Epithelial cell of esophagus (primary cell): ENCODE measurements at regions not wholly inside any gene's neighbourhood (a gene's known extent, or its start where the extent isn't known, plus 50 kb on each side); places are given as distances from the start of the nearest gene placed in this dataset.

Experiments
- DNase-seq: peaks from one replicate; pipeline ENCODE4 v3.0.0; 2010; ENCODE audit warnings: low read depth
- H3K4me3 ChIP-seq: 2 replicates; pipeline ENCODE4 v1.5.1; 2011; ENCODE audit warnings: mild to moderate bottlenecking, low read length, control low read depth
- CTCF ChIP-seq: IDR thresholded peaks from 2 replicates; pipeline ENCODE4 v1.5.1; 2011; ENCODE audit warnings: low read depth, mild to moderate bottlenecking, low read length, control low read depth, inconsistent platforms; ENCODE audit not compliant: insufficient read depth; ENCODE audit errors: missing control alignments

- no peak for DNase-seq
- no peak overlapping the region for H3K4me3 ChIP-seq
- TF ChIP-seq CTCF: no peak
Observed at GRCh38 chr5:97436405-97436804, 253.4 kb upstream of the RIOK2 start.

DNA sequence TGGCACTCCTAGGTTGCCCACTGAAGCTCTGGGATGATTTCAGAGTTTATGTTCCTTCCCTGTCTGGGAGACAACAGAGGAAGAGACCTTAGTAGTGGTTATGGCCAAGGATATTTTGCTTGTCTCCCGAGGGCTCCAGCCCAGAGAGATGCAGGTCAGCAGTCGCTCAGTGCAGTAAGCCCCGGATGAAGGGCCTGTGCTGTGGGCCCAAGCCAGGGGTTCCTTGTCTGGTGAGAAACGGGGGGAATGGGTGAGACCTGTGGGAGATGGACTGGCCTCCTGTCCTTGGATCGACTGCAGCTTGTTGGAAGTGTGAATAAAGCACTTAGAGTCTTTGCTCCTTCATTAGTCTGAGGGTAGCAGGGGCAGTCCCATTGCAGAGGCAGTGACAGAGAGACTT, 260.7 kb upstream of the RIOK2 start:
- DNase-seq: no peak
- no peak overlapping the region for H3K4me3 ChIP-seq
- no peak for TF ChIP-seq CTCF

- no peak for DNase-seq
- H3K4me3 ChIP-seq: no peak overlapping the region
- no peak for TF ChIP-seq CTCF
Observed at GRCh38 chr5:97449172-97449571, 266.1 kb upstream of the RIOK2 start.

- no peak overlapping the region for H3K4me3 ChIP-seq
- no peak for TF ChIP-seq CTCF
- DNase-seq: no peak
Observed at GRCh38 chr5:97452646-97453045, 269.6 kb upstream of the RIOK2 start.

DNA sequence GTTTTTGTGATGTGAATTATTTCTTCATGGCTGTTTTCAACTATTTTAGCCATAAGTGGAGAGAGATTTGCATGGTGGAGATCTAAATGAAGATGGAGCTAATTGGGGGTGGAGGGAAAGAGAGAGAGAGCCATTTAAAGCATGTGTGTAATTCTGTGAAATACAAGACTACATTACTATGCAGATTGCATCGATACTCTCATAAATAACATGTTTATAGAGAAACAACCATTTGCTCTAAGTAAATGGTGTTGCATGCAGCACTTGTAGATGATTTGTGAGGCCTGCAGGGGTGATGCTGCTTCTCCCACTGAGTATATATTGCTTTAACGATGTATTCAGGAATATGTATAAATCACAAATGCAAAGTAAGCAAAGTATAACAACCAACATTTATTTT, 270.2 kb upstream of the RIOK2 start:
- no peak for DNase-seq
- no peak overlapping the region for H3K4me3 ChIP-seq
- TF ChIP-seq CTCF: no peak

- no peak for TF ChIP-seq CTCF
- H3K4me3 ChIP-seq: no peak overlapping the region
- DNase-seq: no peak
Observed at GRCh38 chr5:97454015-97454414, 271.0 kb upstream of the RIOK2 start.

DNA sequence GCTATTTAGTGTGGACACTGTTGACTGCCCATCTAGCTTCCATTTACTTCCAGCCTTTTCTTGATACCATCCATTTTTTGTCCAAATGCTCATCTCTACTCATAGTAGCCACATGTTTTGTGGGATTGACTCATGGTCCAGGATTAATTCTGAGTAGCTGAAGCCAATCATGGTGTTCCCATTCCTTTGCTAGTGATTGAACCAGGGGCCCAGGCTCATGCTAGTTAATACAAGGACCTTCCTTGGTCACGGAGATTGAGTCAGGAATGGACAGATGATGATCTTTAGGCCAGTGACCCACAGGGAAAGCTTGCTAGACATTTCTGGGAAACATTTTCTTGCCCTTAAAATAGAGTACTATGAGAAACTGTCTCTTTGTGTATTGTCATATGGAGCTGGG, 272.9 kb upstream of the RIOK2 start:
- no peak for TF ChIP-seq CTCF
- H3K4me3 ChIP-seq: no peak overlapping the region
- no peak for DNase-seq
